ENCODE measurements at regions not wholly inside any gene's neighbourhood (a gene's known extent, or its start where the extent isn't known, plus 50 kb on each side); places are given as distances from the start of the nearest gene placed in this dataset.
"Not testable (repeated sequence)": the region's sequence is repeated elsewhere in the genome, so short reads cannot be mapped to it uniquely, and the experiment has no call there.

DNA sequence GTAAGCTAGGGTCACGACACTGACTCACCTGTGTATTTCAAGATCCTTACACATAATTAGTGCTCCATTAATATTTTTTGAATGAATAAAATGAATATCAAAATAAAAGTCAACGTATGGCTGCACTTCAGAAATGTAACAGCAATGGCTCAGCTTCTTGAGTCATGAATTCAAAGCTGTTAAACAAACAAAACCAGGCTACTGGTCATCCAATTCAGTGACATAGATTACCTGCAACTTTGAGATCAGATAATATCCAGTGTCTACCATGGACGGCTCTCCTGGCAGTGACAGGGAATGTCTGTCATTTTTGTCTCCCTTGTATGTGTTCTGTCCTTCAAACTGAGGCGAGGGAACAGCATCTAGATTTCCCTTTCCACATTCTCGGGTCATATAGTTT, 225.6 kb downstream of the EFCAB11 start:
- DNase-seq, result no peak
- intact Hi-C loops (cut with DNase I; ENCODE audit: low total_unique reads), result no loop called here
- TF ChIP-seq, protein P1, sequence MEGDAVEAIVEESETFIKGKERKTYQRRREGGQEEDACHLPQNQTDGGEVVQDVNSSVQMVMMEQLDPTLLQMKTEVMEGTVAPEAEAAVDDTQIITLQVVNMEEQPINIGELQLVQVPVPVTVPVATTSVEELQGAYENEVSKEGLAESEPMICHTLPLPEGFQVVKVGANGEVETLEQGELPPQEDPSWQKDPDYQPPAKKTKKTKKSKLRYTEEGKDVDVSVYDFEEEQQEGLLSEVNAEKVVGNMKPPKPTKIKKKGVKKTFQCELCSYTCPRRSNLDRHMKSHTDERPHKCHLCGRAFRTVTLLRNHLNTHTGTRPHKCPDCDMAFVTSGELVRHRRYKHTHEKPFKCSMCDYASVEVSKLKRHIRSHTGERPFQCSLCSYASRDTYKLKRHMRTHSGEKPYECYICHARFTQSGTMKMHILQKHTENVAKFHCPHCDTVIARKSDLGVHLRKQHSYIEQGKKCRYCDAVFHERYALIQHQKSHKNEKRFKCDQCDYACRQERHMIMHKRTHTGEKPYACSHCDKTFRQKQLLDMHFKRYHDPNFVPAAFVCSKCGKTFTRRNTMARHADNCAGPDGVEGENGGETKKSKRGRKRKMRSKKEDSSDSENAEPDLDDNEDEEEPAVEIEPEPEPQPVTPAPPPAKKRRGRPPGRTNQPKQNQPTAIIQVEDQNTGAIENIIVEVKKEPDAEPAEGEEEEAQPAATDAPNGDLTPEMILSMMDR (IDR thresholded peaks at IDR 0.05), result no peak
- H3K4me1 ChIP-seq, result peaks cover 0 to 12% (median 2%) of the 10 kb centered on the region in 4 donors
- H3K9me3 ChIP-seq, result peaks cover 0 to 2% (median 0%) of the 10 kb centered on the region in 3 donors
- H3K36me3 ChIP-seq, result no peaks in the 10 kb centered on the region
- H3K27ac ChIP-seq, result no peak overlapping the region
- no peaks in the 10 kb centered on the region for H3K27me3 ChIP-seq
- no peak overlapping the region for H3K4me3 ChIP-seq

DNA sequence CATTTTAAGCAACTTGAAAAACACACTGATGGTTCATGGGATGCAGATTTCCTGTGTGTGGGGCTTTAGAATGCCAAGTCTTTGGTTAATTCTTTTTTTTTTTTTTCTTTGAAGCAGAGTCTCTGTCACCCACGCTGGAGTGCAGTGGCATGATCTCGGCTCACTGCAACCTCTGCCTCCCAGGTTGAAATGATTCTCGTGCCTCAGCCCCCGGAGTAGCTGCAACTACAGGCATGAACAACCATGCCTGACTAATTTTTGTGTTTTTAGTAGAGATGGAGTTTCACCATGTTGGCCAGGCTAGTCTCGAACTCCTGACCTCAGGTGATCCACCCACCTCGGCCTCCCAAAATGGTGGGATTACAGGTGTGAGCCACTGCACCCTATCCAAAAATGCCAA, 228.3 kb downstream of the EFCAB11 start:
- H3K27ac ChIP-seq; DNase-seq; intact Hi-C loops (cut with DNase I; ENCODE audit: low total_unique reads); H3K9me3 ChIP-seq; H3K36me3 ChIP-seq; H3K27me3 ChIP-seq; H3K4me3 ChIP-seq: not testable (repeated sequence)
- peaks cover 0 to 18% (median 6%) of the 10 kb centered on the region in 4 donors for H3K4me1 ChIP-seq

DNA sequence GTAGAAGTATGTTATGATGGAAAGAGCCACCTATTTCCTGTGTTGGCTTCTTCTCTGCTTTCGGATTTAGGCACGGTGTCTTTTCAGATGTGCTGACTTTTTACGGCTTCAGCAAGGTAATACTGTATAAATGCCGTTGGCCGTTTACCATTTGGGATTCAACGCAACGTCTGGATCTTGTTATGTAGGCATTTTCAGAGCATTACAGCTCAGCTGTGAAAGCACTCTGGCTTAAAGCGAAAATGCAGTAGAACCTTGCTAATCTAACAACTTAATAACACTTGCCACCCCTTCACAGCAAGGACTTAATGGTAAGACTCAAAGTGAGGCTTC, 229.9 kb downstream of the EFCAB11 start:
- Histone ChIP-seq H3K36me3 (no peaks in the 10 kb centered on the region), H3K27ac (no peak overlapping the region), H3K27me3 (no peaks in the 10 kb centered on the region), H3K9me3 (no peaks in the 10 kb centered on the region), H3K4me3 (peak overlapping the region; percentile 37 to 41), H3K4me1 (peaks cover 0 to 18% (median 6%) of the 10 kb centered on the region in 4 donors)
- TF ChIP-seq, protein P1 (IDR thresholded peaks at IDR 0.05), result no peak
- intact Hi-C loops (cut with DNase I; ENCODE audit: low total_unique reads), result no loop called here
- DNase-seq, result no peak

DNA sequence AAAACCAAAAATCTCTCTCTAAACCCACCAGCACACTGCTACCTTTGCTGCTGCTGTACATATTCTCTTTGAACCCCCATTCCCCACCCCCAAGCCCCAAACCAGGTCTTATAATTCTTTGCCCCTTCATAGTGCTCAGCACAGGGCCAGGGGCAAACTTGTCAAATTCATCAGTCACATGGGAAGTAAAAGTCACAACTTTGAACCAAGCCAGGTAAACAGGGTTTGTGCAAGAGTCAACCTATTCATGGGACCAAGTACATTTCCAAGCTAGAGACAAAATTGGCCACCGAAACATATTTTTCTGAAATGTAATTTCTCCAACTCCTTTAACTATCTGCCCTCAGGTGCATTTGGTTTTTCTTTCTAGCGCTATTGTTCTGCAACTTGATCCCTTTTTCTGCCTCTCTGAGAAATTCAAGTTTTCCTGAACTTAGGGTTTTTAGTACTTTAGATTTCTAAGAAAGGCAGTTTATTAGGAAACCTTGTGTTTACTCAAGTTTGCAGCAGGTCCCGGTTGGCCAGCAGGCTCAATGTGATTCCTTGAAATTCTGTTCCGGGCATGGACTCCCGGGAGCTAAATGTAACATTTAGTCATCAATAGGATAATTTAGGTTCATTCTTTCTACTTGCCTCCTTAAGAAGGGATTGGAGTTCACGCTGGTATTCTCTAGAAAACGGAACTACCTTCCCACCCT, 230.5 kb downstream of the EFCAB11 start:
- intact Hi-C loops (cut with DNase I; ENCODE audit: low total_unique reads), result no loop called here
- H3K27me3 ChIP-seq, result no peaks in the 10 kb centered on the region
- H3K36me3 ChIP-seq, result no peaks in the 10 kb centered on the region
- no peak overlapping the region for H3K27ac ChIP-seq
- DNase-seq, result no peak
- TF ChIP-seq, protein P1 (IDR thresholded peaks at IDR 0.05), result no peak
- peak overlapping the region; percentile 37 to 41 for H3K4me3 ChIP-seq
- H3K9me3 ChIP-seq, result no peaks in the 10 kb centered on the region
- H3K4me1 ChIP-seq, result peaks cover 0 to 18% (median 6%) of the 10 kb centered on the region in 4 donors

DNA sequence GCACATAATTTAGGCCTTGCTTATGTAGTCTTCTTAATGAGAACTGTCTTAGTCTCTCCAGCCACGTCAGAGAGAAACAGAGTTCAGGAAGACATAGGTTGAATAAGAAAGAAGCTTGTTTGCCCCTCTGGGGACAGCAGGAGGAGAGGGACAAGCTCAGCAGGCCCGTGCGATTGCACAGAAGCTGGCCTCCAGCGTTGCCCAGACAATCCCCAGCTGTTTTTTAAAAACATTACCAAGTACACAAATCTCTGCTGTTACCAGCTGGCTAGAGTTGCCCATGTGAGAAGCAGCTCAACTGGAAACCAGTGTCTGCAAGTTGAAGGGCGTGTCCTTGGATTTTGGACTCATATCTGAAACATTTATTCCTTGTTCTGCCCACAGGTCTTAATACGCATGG, 232.6 kb downstream of the EFCAB11 start:
- DNase-seq, result no peak
- Histone ChIP-seq H3K27me3 (no peaks in the 10 kb centered on the region), H3K9me3 (no peaks in the 10 kb centered on the region), H3K4me1 (peaks cover 0 to 18% (median 6%) of the 10 kb centered on the region in 4 donors), H3K27ac (no peak overlapping the region), H3K4me3 (no peak overlapping the region), H3K36me3 (no peaks in the 10 kb centered on the region)
- TF ChIP-seq, protein P1 (IDR thresholded peaks at IDR 0.05), result no peak
- intact Hi-C loops (cut with DNase I; ENCODE audit: low total_unique reads), result no loop called here

DNA sequence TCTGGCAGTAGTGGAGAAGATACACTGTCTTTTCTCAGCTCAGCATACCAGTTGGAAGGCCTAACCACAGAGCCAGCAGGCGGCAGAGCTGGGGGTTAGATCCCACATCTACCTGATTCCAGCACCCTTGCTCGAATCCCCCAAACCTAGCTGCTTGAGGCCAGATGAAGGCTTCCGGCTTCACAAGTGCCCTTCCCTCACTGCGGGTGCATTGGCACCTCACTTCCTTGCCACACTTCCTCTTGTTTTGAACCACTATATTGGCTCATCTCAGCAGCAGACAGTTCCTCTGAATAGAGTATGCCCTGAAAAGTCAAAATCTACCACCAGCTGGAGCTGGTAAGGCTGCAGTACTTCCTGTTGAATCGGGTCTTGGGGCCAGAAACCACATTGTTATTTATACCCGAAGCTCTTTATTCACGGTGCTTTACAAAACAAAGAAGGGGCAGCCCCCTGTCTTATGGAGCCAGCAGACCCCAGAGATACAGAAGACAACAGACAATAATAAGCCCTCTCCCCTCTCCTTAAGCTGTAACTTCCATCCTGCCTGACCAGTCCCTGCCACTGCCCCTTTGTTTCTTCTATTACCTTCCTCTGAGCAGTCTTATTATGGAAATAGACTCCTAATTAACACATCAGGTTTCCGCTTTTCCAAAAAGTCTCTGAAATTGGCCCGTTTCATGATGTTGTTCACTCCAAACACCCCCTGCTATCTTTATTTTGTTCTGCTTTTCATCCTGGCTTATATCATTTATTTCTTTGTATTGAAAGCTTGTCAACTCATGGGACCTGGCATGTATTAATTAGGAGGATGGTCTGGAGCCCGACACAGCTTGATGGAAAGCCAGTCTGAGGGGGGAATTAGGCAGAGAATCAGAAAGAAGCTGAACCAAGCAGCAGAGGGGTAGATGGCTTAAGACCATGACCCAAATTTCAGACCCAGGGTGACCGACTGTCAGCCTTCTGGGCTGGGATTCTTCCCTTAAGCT, 233.5 kb downstream of the EFCAB11 start:
- no peak overlapping the region for H3K4me3 ChIP-seq
- H3K27ac ChIP-seq, result no peak overlapping the region

More for the DNA sequence above, 233.5 kb downstream of the EFCAB11 start:
- H3K36me3 ChIP-seq, result no peaks in the 10 kb centered on the region
- H3K27me3 ChIP-seq, result no peaks in the 10 kb centered on the region
- H3K9me3 ChIP-seq, result no peaks in the 10 kb centered on the region
- peak; percentile 47 to 68 for DNase-seq
- H3K4me1 ChIP-seq, result peaks cover 0 to 18% (median 6%) of the 10 kb centered on the region in 4 donors
- intact Hi-C loops (cut with DNase I; ENCODE audit: low total_unique reads), result no loop called here
- TF ChIP-seq, protein P1 (IDR thresholded peaks at IDR 0.05), result no peak

All from tibial artery (tissue), 4 donors.